ENCODE measurements at regions not wholly inside any gene's neighbourhood (a gene's known extent, or its start where the extent isn't known, plus 50 kb on each side); places are given as distances from the start of the nearest gene placed in this dataset.

DNA sequence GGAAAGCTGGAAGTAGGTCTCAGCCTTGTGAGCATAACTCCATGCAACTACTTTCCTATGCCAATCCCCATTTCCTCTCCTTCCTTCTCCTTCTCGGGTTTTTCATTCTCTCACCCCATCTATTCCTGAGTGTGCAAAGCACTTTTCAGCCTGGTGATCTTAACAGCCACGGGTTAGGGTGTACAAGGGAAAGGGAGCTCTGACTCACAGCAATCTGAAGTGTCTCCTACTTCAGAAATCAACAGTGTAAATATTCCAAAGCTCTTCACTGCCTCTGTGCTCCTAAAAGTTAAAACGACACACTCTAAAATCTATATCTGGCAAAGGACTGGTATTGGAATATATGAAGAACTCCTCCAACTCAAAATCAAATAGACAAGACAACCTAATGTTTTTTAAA lies 268.0 kb upstream of the IRX3 start:
- no peak for DNase-seq

DNA sequence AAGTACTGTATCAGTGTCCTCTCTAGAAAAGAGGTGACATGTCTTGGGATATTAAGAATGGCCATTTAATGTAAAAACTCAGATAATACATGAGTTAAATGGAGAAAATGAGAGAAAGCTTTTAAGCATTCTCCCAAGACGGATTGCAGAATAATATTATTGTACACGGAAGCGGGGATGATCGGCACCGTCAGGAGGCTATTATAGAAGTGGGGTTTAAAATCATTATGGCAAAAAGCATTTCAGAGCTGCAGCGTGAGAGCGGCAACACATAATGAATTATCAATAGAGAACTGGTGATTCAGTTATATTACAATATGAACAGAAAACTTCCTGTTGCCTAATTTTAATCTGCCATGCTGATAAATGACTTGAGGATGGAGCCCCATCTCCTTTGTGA lies 261.7 kb upstream of the IRX3 start:
- no peak for DNase-seq

- DNase-seq = no peak
Measured at GRCh38 chr16:54547052-54547451, 260.5 kb upstream of the IRX3 start.

DNA sequence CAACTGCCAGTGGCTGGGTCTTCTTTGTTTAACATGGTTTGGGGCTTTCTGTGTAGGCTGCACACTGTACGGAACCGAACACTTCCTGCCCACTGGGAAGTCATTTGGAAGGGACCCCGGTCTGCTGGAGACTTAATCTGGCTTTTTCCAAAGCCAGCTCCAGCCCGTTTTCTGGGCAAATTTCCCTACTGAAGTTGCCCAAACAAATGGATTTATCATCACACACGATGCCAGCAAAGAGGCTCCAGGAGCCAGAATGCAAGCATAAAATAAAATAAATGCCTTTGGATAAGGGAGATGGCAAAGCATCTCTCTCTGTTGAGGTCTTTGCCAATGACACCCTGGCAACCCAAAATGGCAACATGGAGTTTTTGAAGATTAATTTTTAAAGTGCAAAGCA lies 259.9 kb upstream of the IRX3 start:
- DNase-seq = peak; percentile 85

DNA sequence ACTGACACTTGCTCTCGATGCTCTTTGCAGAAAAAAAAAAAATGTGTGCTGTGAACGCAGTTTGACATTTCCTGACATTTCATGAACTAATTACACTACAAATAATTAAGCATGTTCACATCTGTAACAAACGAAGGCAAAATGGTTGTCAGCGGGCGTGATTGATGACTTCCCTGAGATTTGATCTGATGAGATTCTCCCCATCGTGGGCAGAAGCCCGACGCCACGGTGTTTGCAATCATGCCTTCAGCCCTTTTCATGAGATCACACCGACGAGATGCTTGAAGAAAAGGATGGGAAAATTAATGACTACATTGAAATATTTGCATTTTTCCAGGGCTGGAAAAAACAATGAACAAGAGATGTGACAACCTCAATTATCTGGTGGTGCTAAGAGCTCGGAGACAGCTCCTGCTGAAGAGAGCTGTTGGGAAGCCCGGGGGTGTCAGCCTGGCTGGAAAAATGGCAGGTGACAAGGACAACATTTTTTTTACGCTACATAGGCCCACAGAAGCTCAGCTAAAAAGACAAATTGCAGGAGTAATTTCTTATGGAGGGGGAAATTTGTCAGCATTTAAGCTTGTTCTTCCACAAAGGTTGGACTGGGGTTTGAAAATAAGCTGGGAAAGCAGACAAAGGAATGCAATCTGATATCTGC lies 259.4 kb upstream of the IRX3 start:
- DNase-seq = peak; percentile 75

- DNase-seq = no peak
Measured at GRCh38 chr16:54544553-54545180, 258.1 kb upstream of the IRX3 start.

- peak; percentile 57 for DNase-seq
Measured at GRCh38 chr16:54542805-54543505, 256.4 kb upstream of the IRX3 start.

- no peak for DNase-seq
Measured at GRCh38 chr16:54540525-54541180, 254.1 kb upstream of the IRX3 start.

DNA sequence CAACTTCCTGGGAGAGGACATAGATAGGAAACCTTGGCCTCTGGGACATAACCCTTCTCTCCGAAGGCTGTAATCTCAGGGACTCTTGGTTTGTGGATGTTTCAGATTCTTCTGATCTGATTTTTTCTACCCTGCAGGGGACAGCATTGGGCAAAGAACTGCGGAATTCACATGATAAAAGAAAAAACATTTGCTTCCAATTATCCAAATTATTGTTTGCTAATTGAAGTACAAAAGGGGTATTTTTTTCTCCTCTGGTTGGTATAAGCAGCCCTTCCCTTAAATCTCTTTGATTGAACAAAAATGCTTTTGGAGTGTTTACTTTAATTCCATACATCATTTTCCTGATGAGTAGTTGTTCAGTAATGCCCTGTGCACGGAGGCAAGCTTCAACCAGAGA lies 251.7 kb upstream of the IRX3 start:
- DNase-seq = no peak

GRCh38 chr16:54533856-54534490 lies 247.4 kb upstream of the IRX3 start:
- no peak for DNase-seq

DNA sequence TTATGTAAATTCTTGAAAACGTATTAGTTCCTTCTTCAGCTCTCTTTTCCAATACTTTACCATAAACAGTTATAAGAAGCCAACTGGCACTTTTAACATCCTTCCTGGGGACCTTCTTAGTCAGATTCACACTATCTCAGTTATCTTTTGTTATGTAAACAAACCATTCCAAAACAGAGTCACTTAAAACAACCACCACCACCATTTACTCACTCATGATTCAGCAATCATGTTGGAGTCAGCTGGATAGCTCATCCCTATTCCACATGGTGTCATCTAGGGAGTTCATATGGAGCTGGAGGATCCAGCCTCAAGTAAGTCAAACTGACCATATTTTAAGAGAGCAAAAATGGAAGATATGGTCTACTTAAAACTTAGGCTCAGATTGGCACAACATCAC lies 240.3 kb upstream of the IRX3 start:
- no peak for DNase-seq

DNA sequence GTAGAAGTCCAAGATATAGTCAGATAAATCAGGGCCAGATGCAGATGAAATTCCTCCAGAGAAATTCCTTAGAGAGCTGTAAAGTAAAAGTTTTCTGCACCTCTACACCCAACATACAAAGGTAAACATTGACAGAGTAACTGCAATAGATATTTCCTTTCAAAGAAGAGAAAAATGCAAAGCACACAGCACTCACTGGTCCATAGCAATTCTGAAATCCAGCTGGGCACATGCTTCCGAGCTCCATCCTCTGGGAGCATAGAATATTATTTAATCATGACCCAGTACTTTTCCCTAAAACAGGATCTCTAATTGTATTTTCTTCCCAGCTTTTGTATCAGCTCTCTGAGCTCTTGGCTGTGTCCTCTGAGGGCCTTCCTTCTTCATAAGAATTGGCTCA lies 239.5 kb upstream of the IRX3 start:
- no peak for DNase-seq

GRCh38 chr16:54525104-54525503 lies 238.5 kb upstream of the IRX3 start:
- no peak for DNase-seq

DNA sequence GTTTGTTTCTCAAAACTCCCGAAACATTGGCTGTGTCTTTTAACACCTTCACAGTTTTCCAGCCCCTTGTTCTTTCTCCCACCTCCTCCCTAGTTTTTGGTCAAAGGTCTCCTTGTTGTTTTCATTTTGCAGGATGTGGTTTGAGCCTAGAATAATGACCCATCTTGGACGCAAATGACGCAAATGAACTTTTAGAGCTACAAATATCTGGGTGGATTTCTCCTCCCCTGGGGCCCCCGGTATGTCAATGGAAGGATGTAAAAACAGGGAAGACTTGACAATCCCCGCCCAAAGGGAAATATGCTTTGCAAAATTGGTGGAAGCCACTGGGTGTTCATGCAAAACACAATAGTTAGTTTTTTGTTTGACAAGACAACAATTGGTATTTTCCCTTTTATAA lies 236.0 kb upstream of the IRX3 start:
- no peak for DNase-seq

- no peak for DNase-seq
Measured at GRCh38 chr16:54521327-54521726, 234.7 kb upstream of the IRX3 start.

- DNase-seq = no peak
Measured at GRCh38 chr16:54519161-54519695, 232.6 kb upstream of the IRX3 start.

- no peak for DNase-seq
Measured at GRCh38 chr16:54517181-54517580, 230.6 kb upstream of the IRX3 start.

DNA sequence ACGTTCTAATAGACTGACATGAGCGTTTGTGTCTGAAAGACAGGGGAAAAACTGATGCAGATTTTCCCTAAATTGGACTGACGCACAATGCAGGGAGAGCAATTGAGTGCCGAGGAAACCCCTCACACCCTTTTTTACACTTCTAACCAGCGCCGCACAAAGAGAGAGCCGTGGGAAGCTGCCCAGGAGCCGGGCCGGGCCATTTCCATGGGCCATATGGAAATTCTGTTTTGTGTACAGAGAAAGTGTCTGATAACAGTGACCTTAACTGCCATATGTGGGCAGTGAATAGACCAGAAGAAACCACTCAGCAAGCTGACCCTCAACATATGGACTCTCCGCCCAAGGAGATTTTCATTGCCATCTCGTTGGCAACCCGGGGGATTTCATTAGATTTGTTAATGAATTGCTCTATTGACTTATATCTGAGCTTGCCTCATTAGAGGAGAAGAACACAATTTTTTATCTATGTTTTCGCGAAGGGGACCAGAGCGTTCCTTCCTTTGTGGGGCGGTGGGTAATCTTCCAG lies 225.9 kb upstream of the IRX3 start:
- DNase-seq = no peak

DNA sequence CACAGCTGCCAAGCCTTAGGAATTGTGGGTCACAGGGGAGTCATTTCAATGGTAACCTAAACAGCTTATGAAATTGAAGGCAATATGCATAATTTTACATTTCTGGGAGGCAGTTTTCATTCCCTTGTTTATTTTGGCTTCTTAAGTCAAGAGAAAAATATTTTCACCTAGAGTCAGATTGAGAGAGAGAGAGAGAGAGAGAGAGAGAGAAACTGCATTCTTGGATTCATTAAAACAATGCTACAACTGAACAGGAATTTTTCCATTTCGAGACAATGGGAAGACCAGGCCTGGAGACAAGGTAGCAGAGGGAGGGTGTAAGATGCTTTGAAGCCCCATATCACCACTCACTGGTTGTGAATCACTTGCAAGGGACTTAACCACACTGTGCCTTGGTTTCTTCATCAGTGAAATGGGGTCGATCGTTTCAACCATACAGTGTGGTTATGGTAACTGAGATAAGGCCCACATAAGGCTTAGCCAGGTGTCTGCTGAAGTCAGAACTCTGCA lies 224.7 kb upstream of the IRX3 start:
- DNase-seq = no peak

DNA sequence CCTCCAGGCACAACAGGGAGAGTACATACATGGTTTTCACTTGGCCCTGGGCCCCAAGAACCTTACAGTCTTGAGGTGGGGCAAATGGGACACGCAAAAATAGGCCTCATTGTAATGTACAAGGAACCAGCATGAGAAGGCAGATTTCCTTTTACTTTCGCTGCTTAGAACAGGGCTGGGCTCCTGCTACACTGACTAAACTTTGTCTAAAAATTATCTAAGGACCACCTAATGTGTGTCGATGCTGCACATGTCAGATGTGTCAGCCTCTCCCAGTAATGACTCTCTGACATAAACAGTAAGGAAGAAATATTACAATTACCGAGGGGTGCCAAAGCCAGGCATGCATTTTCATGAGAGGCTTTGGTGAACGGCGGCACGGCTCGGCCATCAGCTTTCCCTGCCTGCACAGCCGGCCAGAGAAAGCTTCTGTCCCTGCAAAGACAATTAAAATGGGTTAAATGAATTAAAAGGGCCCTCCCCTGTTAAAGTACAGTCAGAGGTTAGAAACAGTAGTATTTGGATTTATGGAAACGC lies 224.2 kb upstream of the IRX3 start:
- DNase-seq = peak; percentile 35

DNA sequence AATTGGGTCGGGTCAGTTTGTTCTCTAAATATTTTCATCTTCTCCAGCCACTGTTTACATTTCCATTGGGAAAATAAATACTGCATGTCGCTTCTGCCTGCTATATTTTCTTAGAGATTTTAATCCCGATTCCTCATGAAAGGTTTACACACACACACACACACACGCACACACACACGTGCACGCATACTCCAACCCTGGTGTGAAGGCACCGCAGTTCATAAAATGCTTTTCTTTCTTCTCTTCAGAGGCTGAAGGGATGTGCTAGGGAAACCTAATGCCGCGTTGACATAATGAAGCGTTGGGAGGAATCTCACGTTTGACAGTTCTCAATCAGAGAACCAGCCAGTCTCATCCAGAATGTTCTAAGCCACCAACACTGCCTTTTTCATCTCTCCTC lies 222.9 kb upstream of the IRX3 start:
- peak; percentile 36 for DNase-seq

GRCh38 chr16:54508351-54508750 lies 221.8 kb upstream of the IRX3 start:
- peak; percentile 12 for DNase-seq

Data from NCI-H1092 treated with DMSO at 0.1 percent for 48 hours (cell line).